Endothelial cell of umbilical vein (primary cell): ENCODE measurements at regions not wholly inside any gene's neighbourhood (a gene's known extent, or its start where the extent isn't known, plus 50 kb on each side); places are given as distances from the start of the nearest gene placed in this dataset.

ENCODE experiments used
- BruUV-seq: library from RNA; stranded (reverse); fragments of 400-500 nt; replicated peaks from 2 replicates; lab custom pipeline; 2021; lab: Mats Ljungman, UMichigan
- CTCF ChIA-PET: fragments of 300-600, 350-600 bp; sonication (Branson Sonifier 250); formaldehyde crosslinking; loops from one replicate; lab custom pipeline; 2021; ENCODE audit warnings: antibody characterized with exemption, inconsistent platforms; lab: Charles Lee
- POLR2A ChIA-PET: fragments of 300-600, 350-600 bp; sonication (Branson Sonifier 250); formaldehyde crosslinking; loops from one replicate; lab custom pipeline; 2021; ENCODE audit warnings: antibody characterized with exemption, inconsistent platforms; lab: Charles Lee
- DNase-seq: peaks from one replicate; pipeline ENCODE4 v3.0.0-alpha.2; 2011; ENCODE audit warnings: low read depth, low spot score
- FAIRE-seq: peaks from 2 replicates; lab custom pipeline; 2011; peaks lifted over from hg19 to GRCh38; lab: Jason Lieb, UNC
- H2AFZ ChIP-seq: 2 replicates; pipeline ENCODE4 v1.6.0; 2012; ENCODE audit warnings: low read depth, low read length, control low read depth, inconsistent platforms
- H3K27ac ChIP-seq: 2 replicates; pipeline ENCODE4 v1.5.1; 2011; ENCODE audit warnings: low read depth, mild to moderate bottlenecking, control low read depth, low read length, moderate library complexity; ENCODE audit not compliant: insufficient read depth
- H3K27me3 ChIP-seq, 2 experiments: 2 replicates each; pipeline versions ENCODE4 v1.6.0 to v1.6.1; 2011; ENCODE audit warnings: low read length in 2 of 2, mixed read lengths in 1 of 2; ENCODE audit not compliant: control insufficient read depth in 2 of 2, insufficient read depth in 2 of 2
- H3K36me3 ChIP-seq, 2 experiments: 2 replicates in 1 of 2; 3 replicates in 1 of 2; pipeline ENCODE4 v1.5.1; 2011; ENCODE audit warnings: low read length in 2 of 2, mild to moderate bottlenecking in 1 of 2, moderate library complexity in 1 of 2; ENCODE audit not compliant: control insufficient read depth in 2 of 2, insufficient read depth in 2 of 2; ENCODE audit errors: extremely low read depth in 1 of 2
- H3K4me1 ChIP-seq: 3 replicates; pipeline ENCODE4 v1.5.1; 2011; ENCODE audit warnings: mild to moderate bottlenecking, low read length; ENCODE audit not compliant: control insufficient read depth, insufficient read depth; ENCODE audit errors: extremely low read depth
- H3K4me2 ChIP-seq: 2 replicates; pipeline ENCODE4 v1.6.1; 2011; ENCODE audit warnings: low read length, control low read depth, mixed read lengths; ENCODE audit not compliant: insufficient read depth
- H3K4me3 ChIP-seq, 3 experiments: fragments of 200-600 bp in 1 of 3; sonication (generic), shearing (Covaris generic) in 1 of 3; replicated peaks in 1 of 3; 2 replicates each; pipeline ENCODE4 v1.5.1; 2011 to 2016; ENCODE audit warnings: control low read depth in 3 of 3, low read length in 3 of 3, mild to moderate bottlenecking in 2 of 3, inconsistent platforms in 1 of 3, low read depth in 1 of 3, moderate library complexity in 1 of 3; ENCODE audit not compliant: insufficient read depth in 1 of 3
- H3K79me2 ChIP-seq: 2 replicates; pipeline ENCODE4 v1.6.0; 2012; ENCODE audit warnings: low read length, inconsistent platforms; ENCODE audit not compliant: control insufficient read depth, insufficient read depth
- H3K9ac ChIP-seq: replicated peaks from 2 replicates; pipeline ENCODE3; 2011; ENCODE audit warnings: low read length, control low read depth; ENCODE audit not compliant: insufficient read depth; ENCODE audit errors: extremely low read depth
- H3K9me1 ChIP-seq: replicated peaks from 3 replicates; pipeline ENCODE4 v1.6.0; 2011; ENCODE audit warnings: mild to moderate bottlenecking, low read length; ENCODE audit not compliant: control insufficient read depth, insufficient read depth; ENCODE audit errors: extremely low read depth
- H3K9me3 ChIP-seq: replicated peaks from 2 replicates; pipeline ENCODE4 v1.5.1; 2012; ENCODE audit warnings: low read length, inconsistent platforms; ENCODE audit not compliant: control insufficient read depth, insufficient read depth
- H4K20me1 ChIP-seq: replicated peaks from 2 replicates; pipeline ENCODE3; 2011; ENCODE audit warnings: mild to moderate bottlenecking, low read length; ENCODE audit not compliant: control insufficient read depth, insufficient read depth; ENCODE audit errors: extremely low read depth
- EZH2 ChIP-seq: IDR thresholded peaks from 2 replicates; pipeline ENCODE4 v1.6.1; 2012; ENCODE audit warnings: borderline replicate concordance, low read depth, mild to moderate bottlenecking, moderate library complexity, low read length, inconsistent platforms; ENCODE audit not compliant: severe bottlenecking
- FOS ChIP-seq: IDR thresholded peaks from 2 replicates; pipeline ENCODE4 v1.6.1; 2011; ENCODE audit warnings: mild to moderate bottlenecking, low read length, moderate library complexity, borderline replicate concordance; ENCODE audit not compliant: insufficient read depth
- GATA2 ChIP-seq: IDR thresholded peaks from 2 replicates; pipeline ENCODE4 v1.7.0; 2011; ENCODE audit warnings: low read depth, mild to moderate bottlenecking, moderate library complexity, mixed read lengths, low read length; ENCODE audit not compliant: insufficient read length, insufficient read depth
- JUN ChIP-seq: IDR thresholded peaks from 2 replicates; pipeline ENCODE4 v1.6.1; 2011; ENCODE audit warnings: borderline replicate concordance, low read depth; ENCODE audit not compliant: insufficient read length, insufficient read depth
- MAX ChIP-seq: IDR thresholded peaks from 2 replicates; pipeline ENCODE4 v1.6.1; 2011; ENCODE audit not compliant: insufficient read depth, insufficient read length
- MYC ChIP-seq: IDR thresholded peaks from one replicate; pipeline ENCODE4 v1.6.1; 2011; ENCODE audit warnings: mild to moderate bottlenecking, low read depth, low read length
- POLR2A ChIP-seq: IDR thresholded peaks from 2 replicates; pipeline ENCODE4 v1.6.1; 2012; ENCODE audit warnings: low read depth, mild to moderate bottlenecking, control low read depth, low read length
- POLR2AphosphoS5 ChIP-seq: IDR thresholded peaks from 2 replicates; pipeline ENCODE4 v1.6.1; 2012; ENCODE audit warnings: low read depth, mild to moderate bottlenecking, control low read depth, low read length, moderate library complexity; ENCODE audit not compliant: insufficient read depth
- dilution Hi-C: fragments of 300-500 bp; cut with MboI; formaldehyde crosslinking; loops from one replicate; pipeline ENCODE4 v1.15.0; 2019; ENCODE audit warnings: low sequenced_read_pairs; ENCODE audit not compliant: extremely low pct_ligation_motif_present
- intact Hi-C: fragments of 100-400 bp; cut with micrococcal nuclease; formaldehyde crosslinking; loops from one replicate; pipeline ENCODE4 v1.10.0; 2022
- TF ChIP-seq, protein P1 (sequence below), 2 donors: IDR thresholded peaks; 1 replicate in 1 of 2; 2 replicates in 1 of 2; pipeline ENCODE4 v1.5.1; 2011; ENCODE audit warnings: low read length in 2 of 2, mild to moderate bottlenecking in 2 of 2, moderate library complexity in 2 of 2, control low read depth in 1 of 2, inconsistent platforms in 1 of 2, low read depth in 1 of 2; ENCODE audit not compliant: insufficient read depth in 1 of 2; ENCODE audit errors: extremely low read depth in 1 of 2

DNA sequence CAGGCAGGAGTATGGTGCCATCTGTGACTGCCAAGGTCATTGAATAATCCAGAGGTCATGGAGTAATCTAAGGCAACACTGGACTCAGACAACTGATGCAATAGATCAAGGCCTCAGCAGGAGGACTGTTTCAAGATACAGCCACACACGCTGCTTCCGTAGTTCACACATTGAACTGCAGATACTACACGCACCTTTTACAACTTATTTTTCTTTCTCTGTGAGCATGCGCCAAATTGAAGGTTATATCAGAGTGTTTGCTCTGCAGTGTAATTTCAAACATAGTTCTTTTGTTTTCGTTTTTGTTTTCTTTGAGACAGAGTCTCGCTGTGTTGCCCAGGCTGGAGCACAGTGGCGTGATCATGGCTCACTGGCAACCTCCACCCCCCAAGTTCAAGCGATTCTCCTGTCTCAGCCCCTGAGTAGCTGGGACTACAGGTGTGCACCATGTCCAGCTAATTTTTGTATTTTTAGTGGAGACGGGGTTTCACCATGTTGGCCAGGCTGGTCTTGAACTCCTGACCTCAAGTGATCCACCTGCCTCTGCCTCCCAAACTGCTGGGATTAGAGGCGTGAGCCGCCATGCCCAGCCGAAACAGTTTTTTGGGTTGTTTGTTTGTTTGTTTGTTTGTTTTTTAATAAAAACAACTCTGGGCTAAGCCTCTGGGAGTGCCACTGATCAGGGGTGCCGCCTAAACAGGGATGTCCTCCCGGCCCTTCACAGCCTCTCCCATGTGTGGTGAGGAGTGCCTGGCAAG is 96.6 kb upstream of the NAA20 start:
- BruUV-seq, result no TSS peak
- TF ChIP-seq, protein P1, sequence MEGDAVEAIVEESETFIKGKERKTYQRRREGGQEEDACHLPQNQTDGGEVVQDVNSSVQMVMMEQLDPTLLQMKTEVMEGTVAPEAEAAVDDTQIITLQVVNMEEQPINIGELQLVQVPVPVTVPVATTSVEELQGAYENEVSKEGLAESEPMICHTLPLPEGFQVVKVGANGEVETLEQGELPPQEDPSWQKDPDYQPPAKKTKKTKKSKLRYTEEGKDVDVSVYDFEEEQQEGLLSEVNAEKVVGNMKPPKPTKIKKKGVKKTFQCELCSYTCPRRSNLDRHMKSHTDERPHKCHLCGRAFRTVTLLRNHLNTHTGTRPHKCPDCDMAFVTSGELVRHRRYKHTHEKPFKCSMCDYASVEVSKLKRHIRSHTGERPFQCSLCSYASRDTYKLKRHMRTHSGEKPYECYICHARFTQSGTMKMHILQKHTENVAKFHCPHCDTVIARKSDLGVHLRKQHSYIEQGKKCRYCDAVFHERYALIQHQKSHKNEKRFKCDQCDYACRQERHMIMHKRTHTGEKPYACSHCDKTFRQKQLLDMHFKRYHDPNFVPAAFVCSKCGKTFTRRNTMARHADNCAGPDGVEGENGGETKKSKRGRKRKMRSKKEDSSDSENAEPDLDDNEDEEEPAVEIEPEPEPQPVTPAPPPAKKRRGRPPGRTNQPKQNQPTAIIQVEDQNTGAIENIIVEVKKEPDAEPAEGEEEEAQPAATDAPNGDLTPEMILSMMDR (IDR thresholded peaks at IDR 0.05; ENCODE audit: extremely low read depth in 1 of 2, insufficient read depth in 1 of 2, low read depth in 1 of 2, low read length in 2 of 2), result no peak
- no peak for TF ChIP-seq EZH2
- TF ChIP-seq FOS, result no peak
- TF ChIP-seq POLR2AphosphoS5, result no peak
- TF ChIP-seq MYC, result no peak
- no peak for TF ChIP-seq GATA2
- TF ChIP-seq MAX, result no peak
- TF ChIP-seq POLR2A, result no peak
- no peak for TF ChIP-seq JUN
- Histone ChIP-seq H3K36me3 (peaks cover 2% of the 10 kb centered on the region in 2 experiments), H3K27ac (no peak overlapping the region), H3K9me1 (no peaks in the 10 kb centered on the region), H3K9me3 (no peaks in the 10 kb centered on the region), H3K4me1 (peaks cover 3% of the 10 kb centered on the region), H3K27me3 (no peaks in the 10 kb centered on the region), H3K4me2 (no peak overlapping the region), H2AFZ (no peak overlapping the region), H3K4me3 (no peak overlapping the region), H3K79me2 (peaks cover 12% of the 10 kb centered on the region), H4K20me1 (no peaks in the 10 kb centered on the region), H3K9ac (no peak overlapping the region)
- ChIA-PET POLR2A (no interaction called here), CTCF (no interaction called here)
- no peak for FAIRE-seq
- no peak for DNase-seq
- intact Hi-C loops (no loop called here), dilution Hi-C loops (no loop called here)
